ENCODE measurements at regions not wholly inside any gene's neighbourhood (a gene's known extent, or its start where the extent isn't known, plus 50 kb on each side); places are given as distances from the start of the nearest gene placed in this dataset.

DNA sequence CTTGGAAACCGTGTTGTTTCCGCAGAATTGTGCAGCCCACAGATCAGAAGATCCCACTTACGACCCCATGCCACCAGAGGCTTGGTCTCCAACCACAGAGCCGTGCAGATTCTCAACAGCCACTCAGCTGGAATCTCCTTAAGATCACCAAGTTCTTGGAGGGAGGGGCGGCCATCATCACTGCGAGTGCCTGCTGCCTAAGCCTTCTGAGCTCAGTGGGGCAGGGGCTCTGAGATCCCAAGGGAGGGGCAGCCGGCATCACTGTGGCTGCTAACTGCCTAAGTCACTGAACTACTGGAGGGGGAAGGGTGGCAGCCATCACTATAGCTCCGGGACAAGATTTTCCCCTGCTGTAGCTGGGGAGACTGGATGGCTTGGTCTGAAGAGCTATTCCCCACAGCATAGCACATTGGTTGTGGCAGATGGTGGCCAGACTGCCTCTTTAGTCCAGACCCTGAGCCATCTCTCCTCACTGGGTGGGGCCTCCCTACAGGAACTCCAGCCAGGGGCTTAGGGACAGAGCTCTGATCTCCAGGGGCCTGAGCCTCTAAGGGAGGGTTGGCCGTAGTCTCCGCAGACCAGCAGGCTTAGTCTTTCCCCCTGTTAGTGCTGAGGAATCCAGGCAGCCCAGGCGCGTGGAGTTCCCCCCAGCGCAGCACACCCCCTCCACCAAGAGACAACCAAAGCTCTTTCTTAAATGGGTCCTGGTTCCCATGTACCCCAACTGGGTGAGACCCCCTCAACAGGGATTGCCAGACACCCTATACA, 1483.9 kb downstream of the ADGRL3 start:
- no peak for TF ChIP-seq CTCF (IDR thresholded peaks at IDR 0.05)
- TF ChIP-seq POLR2A (IDR thresholded peaks at IDR 0.05), result no peak
- TF ChIP-seq EP300 (IDR thresholded peaks at IDR 0.05), result no peak
